Endothelial cell of umbilical vein (primary cell): ENCODE measurements at regions not wholly inside any gene's neighbourhood (a gene's known extent, or its start where the extent isn't known, plus 50 kb on each side); places are given as distances from the start of the nearest gene placed in this dataset.

Experiments
- BruUV-seq: library from RNA; stranded (reverse); fragments of 400-500 nt; replicated peaks from 2 replicates; lab custom pipeline; 2021; lab: Mats Ljungman, UMichigan
- CTCF ChIA-PET: fragments of 300-600, 350-600 bp; sonication (Branson Sonifier 250); formaldehyde crosslinking; loops from one replicate; lab custom pipeline; 2021; ENCODE audit warnings: antibody characterized with exemption, inconsistent platforms; lab: Charles Lee
- POLR2A ChIA-PET: fragments of 300-600, 350-600 bp; sonication (Branson Sonifier 250); formaldehyde crosslinking; loops from one replicate; lab custom pipeline; 2021; ENCODE audit warnings: antibody characterized with exemption, inconsistent platforms; lab: Charles Lee
- DNase-seq: peaks from one replicate; pipeline ENCODE4 v3.0.0-alpha.2; 2011; ENCODE audit warnings: low read depth, low spot score
- FAIRE-seq: peaks from 2 replicates; lab custom pipeline; 2011; peaks lifted over from hg19 to GRCh38; lab: Jason Lieb, UNC
- H2AFZ ChIP-seq: 2 replicates; pipeline ENCODE4 v1.6.0; 2012; ENCODE audit warnings: low read depth, low read length, control low read depth, inconsistent platforms
- H3K27ac ChIP-seq: 2 replicates; pipeline ENCODE4 v1.5.1; 2011; ENCODE audit warnings: low read depth, mild to moderate bottlenecking, control low read depth, low read length, moderate library complexity; ENCODE audit not compliant: insufficient read depth
- H3K27me3 ChIP-seq, 2 experiments: 2 replicates each; pipeline versions ENCODE4 v1.6.0 to v1.6.1; 2011; ENCODE audit warnings: low read length in 2 of 2, mixed read lengths in 1 of 2; ENCODE audit not compliant: control insufficient read depth in 2 of 2, insufficient read depth in 2 of 2
- H3K36me3 ChIP-seq, 2 experiments: 2 replicates in 1 of 2; 3 replicates in 1 of 2; pipeline ENCODE4 v1.5.1; 2011; ENCODE audit warnings: low read length in 2 of 2, mild to moderate bottlenecking in 1 of 2, moderate library complexity in 1 of 2; ENCODE audit not compliant: control insufficient read depth in 2 of 2, insufficient read depth in 2 of 2; ENCODE audit errors: extremely low read depth in 1 of 2
- H3K4me1 ChIP-seq: 3 replicates; pipeline ENCODE4 v1.5.1; 2011; ENCODE audit warnings: mild to moderate bottlenecking, low read length; ENCODE audit not compliant: control insufficient read depth, insufficient read depth; ENCODE audit errors: extremely low read depth
- H3K4me2 ChIP-seq: 2 replicates; pipeline ENCODE4 v1.6.1; 2011; ENCODE audit warnings: low read length, control low read depth, mixed read lengths; ENCODE audit not compliant: insufficient read depth
- H3K4me3 ChIP-seq, 3 experiments: fragments of 200-600 bp in 1 of 3; sonication (generic), shearing (Covaris generic) in 1 of 3; replicated peaks in 1 of 3; 2 replicates each; pipeline ENCODE4 v1.5.1; 2011 to 2016; ENCODE audit warnings: control low read depth in 3 of 3, low read length in 3 of 3, mild to moderate bottlenecking in 2 of 3, inconsistent platforms in 1 of 3, low read depth in 1 of 3, moderate library complexity in 1 of 3; ENCODE audit not compliant: insufficient read depth in 1 of 3
- H3K79me2 ChIP-seq: 2 replicates; pipeline ENCODE4 v1.6.0; 2012; ENCODE audit warnings: low read length, inconsistent platforms; ENCODE audit not compliant: control insufficient read depth, insufficient read depth
- H3K9ac ChIP-seq: replicated peaks from 2 replicates; pipeline ENCODE3; 2011; ENCODE audit warnings: low read length, control low read depth; ENCODE audit not compliant: insufficient read depth; ENCODE audit errors: extremely low read depth
- H3K9me1 ChIP-seq: replicated peaks from 3 replicates; pipeline ENCODE4 v1.6.0; 2011; ENCODE audit warnings: mild to moderate bottlenecking, low read length; ENCODE audit not compliant: control insufficient read depth, insufficient read depth; ENCODE audit errors: extremely low read depth
- H3K9me3 ChIP-seq: replicated peaks from 2 replicates; pipeline ENCODE4 v1.5.1; 2012; ENCODE audit warnings: low read length, inconsistent platforms; ENCODE audit not compliant: control insufficient read depth, insufficient read depth
- H4K20me1 ChIP-seq: replicated peaks from 2 replicates; pipeline ENCODE3; 2011; ENCODE audit warnings: mild to moderate bottlenecking, low read length; ENCODE audit not compliant: control insufficient read depth, insufficient read depth; ENCODE audit errors: extremely low read depth
- EZH2 ChIP-seq: IDR thresholded peaks from 2 replicates; pipeline ENCODE4 v1.6.1; 2012; ENCODE audit warnings: borderline replicate concordance, low read depth, mild to moderate bottlenecking, moderate library complexity, low read length, inconsistent platforms; ENCODE audit not compliant: severe bottlenecking
- FOS ChIP-seq: IDR thresholded peaks from 2 replicates; pipeline ENCODE4 v1.6.1; 2011; ENCODE audit warnings: mild to moderate bottlenecking, low read length, moderate library complexity, borderline replicate concordance; ENCODE audit not compliant: insufficient read depth
- GATA2 ChIP-seq: IDR thresholded peaks from 2 replicates; pipeline ENCODE4 v1.7.0; 2011; ENCODE audit warnings: low read depth, mild to moderate bottlenecking, moderate library complexity, mixed read lengths, low read length; ENCODE audit not compliant: insufficient read length, insufficient read depth
- JUN ChIP-seq: IDR thresholded peaks from 2 replicates; pipeline ENCODE4 v1.6.1; 2011; ENCODE audit warnings: borderline replicate concordance, low read depth; ENCODE audit not compliant: insufficient read length, insufficient read depth
- MYC ChIP-seq: IDR thresholded peaks from one replicate; pipeline ENCODE4 v1.6.1; 2011; ENCODE audit warnings: mild to moderate bottlenecking, low read depth, low read length
- POLR2A ChIP-seq: IDR thresholded peaks from 2 replicates; pipeline ENCODE4 v1.6.1; 2012; ENCODE audit warnings: low read depth, mild to moderate bottlenecking, control low read depth, low read length
- POLR2AphosphoS5 ChIP-seq: IDR thresholded peaks from 2 replicates; pipeline ENCODE4 v1.6.1; 2012; ENCODE audit warnings: low read depth, mild to moderate bottlenecking, control low read depth, low read length, moderate library complexity; ENCODE audit not compliant: insufficient read depth
- dilution Hi-C: fragments of 300-500 bp; cut with MboI; formaldehyde crosslinking; loops from one replicate; pipeline ENCODE4 v1.15.0; 2019; ENCODE audit warnings: low sequenced_read_pairs; ENCODE audit not compliant: extremely low pct_ligation_motif_present
- intact Hi-C: fragments of 100-400 bp; cut with micrococcal nuclease; formaldehyde crosslinking; loops from one replicate; pipeline ENCODE4 v1.10.0; 2022
- TF ChIP-seq, protein P1 (sequence below), 2 donors: IDR thresholded peaks; 1 replicate in 1 of 2; 2 replicates in 1 of 2; pipeline ENCODE4 v1.5.1; 2011; ENCODE audit warnings: low read length in 2 of 2, mild to moderate bottlenecking in 2 of 2, moderate library complexity in 2 of 2, control low read depth in 1 of 2, inconsistent platforms in 1 of 2, low read depth in 1 of 2; ENCODE audit not compliant: insufficient read depth in 1 of 2; ENCODE audit errors: extremely low read depth in 1 of 2
- TF ChIP-seq, protein P2 (sequence below): IDR thresholded peaks from 2 replicates; pipeline ENCODE4 v1.6.1; 2011; ENCODE audit not compliant: insufficient read depth, insufficient read length

DNA sequence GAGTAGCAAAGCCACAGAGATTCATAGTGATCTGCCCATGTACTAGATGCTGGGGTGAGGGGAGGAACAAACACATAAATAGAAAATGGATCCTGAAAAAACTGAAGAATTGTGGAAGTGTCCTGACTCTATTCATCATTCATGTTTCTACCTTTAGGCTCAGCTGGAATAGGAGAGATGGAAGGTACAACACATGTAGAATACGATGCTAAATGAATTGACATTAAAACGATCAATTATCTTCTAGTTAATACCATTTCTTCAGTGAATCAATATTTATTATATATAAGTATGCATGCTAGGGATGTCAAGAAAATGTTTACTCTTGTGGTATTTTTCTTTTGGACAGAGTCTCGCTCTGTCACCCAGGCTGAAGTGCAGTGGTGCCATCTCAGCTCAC lies 159.1 kb downstream of the IRS1 start:
- no peak overlapping the region for H3K4me3 ChIP-seq
- FAIRE-seq, result no peak
- no peak overlapping the region for H3K4me2 ChIP-seq
- no peaks in the 10 kb centered on the region for H3K9me3 ChIP-seq
- TF ChIP-seq, protein P1, sequence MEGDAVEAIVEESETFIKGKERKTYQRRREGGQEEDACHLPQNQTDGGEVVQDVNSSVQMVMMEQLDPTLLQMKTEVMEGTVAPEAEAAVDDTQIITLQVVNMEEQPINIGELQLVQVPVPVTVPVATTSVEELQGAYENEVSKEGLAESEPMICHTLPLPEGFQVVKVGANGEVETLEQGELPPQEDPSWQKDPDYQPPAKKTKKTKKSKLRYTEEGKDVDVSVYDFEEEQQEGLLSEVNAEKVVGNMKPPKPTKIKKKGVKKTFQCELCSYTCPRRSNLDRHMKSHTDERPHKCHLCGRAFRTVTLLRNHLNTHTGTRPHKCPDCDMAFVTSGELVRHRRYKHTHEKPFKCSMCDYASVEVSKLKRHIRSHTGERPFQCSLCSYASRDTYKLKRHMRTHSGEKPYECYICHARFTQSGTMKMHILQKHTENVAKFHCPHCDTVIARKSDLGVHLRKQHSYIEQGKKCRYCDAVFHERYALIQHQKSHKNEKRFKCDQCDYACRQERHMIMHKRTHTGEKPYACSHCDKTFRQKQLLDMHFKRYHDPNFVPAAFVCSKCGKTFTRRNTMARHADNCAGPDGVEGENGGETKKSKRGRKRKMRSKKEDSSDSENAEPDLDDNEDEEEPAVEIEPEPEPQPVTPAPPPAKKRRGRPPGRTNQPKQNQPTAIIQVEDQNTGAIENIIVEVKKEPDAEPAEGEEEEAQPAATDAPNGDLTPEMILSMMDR (IDR thresholded peaks at IDR 0.05; ENCODE audit: extremely low read depth in 1 of 2, insufficient read depth in 1 of 2, low read depth in 1 of 2, low read length in 2 of 2), result no peak
- TF ChIP-seq FOS (no peak), POLR2A (no peak), POLR2AphosphoS5 (no peak), EZH2 (no peak), JUN (no peak), GATA2 (no peak), MYC (no peak)
- TF ChIP-seq, protein P2, sequence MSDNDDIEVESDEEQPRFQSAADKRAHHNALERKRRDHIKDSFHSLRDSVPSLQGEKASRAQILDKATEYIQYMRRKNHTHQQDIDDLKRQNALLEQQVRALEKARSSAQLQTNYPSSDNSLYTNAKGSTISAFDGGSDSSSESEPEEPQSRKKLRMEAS, result no peak
- dilution Hi-C loops, result no loop called here
- H3K4me1 ChIP-seq, result no peaks in the 10 kb centered on the region
- H3K9me1 ChIP-seq, result no peaks in the 10 kb centered on the region
- intact Hi-C loops, result no loop called here
- no peak for DNase-seq
- no peaks in the 10 kb centered on the region for H3K79me2 ChIP-seq
- no peak overlapping the region for H3K27ac ChIP-seq
- H3K27me3 ChIP-seq, result peaks cover 12 to 15% of the 10 kb centered on the region in 2 experiments
- H3K36me3 ChIP-seq, result no peaks in the 10 kb centered on the region
- H2AFZ ChIP-seq, result no peak overlapping the region
- no TSS peak for BruUV-seq
- ChIA-PET POLR2A (no interaction called here), CTCF (no interaction called here)
- H3K9ac ChIP-seq, result no peak overlapping the region
- no peaks in the 10 kb centered on the region for H4K20me1 ChIP-seq
